ENCODE measurements at regions not wholly inside any gene's neighbourhood (a gene's known extent, or its start where the extent isn't known, plus 50 kb on each side); places are given as distances from the start of the nearest gene placed in this dataset.

DNA sequence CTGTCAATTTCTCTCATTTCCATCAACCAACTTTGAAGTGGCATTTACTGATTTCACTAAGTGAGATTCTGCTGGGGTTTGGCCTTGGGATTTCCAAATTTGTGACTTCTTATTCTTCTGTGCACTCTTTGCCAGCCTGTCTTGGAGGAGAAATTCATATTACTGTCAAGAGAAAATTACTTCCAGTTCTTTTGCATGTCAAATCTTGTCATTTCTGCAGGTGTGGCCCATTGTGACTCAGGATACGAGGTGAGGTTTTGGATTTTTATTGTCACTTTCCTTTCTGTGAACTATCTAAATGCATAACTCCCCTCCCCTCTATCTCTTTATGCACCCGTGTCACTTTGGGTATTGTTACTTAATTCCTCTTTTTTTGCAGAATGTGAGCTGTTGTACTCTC is 102.6 kb upstream of the GUCY1A1 start:
- DNase-seq (ENCODE audit: low read depth): no peak

DNA sequence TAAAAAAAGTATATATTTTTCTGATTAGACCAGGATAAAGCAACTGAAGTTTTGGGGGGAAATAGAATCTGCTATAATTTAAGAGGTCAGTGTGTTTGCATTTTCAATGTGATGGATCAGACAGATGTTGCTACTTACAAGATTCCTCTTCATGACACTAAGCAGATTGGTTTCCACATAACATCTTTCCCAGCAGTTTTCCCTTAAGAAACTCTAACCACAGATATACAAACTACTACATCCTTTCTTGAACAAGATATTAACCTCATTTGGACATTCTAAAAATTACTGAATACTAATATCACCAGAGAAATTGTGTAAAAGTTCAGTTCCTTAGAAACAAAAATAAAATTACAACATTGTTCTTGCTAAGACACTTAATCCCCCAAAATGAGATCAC is 106.7 kb upstream of the GUCY1A1 start:
- no peak for DNase-seq (ENCODE audit: low read depth)

DNA sequence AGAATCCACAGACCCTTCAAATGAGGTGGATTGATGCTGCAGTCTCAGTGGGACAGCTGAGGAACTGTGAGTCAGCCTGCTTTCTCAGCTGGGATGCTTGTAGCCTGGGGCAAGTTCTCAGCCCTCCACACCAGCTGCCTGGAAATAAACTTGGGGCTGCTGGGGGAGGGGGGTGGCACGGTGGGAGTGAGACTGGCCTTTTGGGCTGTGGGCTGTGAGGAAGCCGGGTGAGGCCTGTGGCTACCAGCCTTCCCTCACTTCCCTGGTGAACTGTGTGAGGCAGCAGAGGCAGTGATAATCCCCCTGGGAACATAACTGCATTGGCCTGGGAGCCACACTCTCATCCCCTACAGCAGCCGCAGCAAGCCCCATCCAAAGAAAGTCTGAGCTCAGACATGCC is 114.5 kb upstream of the GUCY1A1 start:
- peak; percentile 47 for DNase-seq (ENCODE audit: low read depth)

DNA sequence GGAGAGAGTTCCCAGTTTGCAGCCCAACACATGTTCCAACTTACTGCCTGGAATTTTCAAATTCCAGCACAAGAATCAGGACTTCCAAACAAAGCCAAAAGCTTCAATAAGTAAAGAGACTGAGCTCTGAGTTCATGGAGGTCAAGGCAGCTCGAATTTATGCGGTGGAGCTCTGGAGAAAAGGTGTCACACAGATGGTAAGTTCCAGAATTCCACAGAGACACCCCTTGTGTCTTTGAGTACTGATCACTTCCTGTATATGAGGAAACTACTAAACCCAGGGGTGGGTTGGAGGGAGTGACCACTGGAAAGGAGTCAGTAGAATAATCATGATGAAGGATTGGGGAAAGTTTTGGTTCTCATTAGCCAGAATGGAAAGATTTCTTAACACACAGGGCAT is 118.5 kb upstream of the GUCY1A1 start:
- DNase-seq (ENCODE audit: low read depth): no peak

DNA sequence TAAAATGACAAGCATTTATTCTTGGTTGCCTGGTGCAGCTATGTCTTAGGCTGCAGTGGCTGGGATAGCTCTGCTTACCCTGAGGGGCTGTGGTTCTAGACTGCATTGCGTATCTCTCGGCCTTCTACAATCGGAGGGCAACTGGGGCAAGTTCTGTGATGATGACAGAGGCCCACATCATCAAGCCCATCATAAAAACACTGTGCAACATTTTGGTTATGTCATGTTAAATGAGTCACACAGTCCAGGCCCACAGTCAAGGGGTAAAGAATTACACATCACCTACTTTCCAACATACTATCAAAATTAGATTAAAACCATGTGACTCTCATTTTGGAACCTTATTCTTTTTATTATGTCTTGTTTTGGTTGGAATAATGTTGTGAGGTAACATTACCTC is 120.2 kb upstream of the GUCY1A1 start:
- DNase-seq (ENCODE audit: low read depth): no peak

DNA sequence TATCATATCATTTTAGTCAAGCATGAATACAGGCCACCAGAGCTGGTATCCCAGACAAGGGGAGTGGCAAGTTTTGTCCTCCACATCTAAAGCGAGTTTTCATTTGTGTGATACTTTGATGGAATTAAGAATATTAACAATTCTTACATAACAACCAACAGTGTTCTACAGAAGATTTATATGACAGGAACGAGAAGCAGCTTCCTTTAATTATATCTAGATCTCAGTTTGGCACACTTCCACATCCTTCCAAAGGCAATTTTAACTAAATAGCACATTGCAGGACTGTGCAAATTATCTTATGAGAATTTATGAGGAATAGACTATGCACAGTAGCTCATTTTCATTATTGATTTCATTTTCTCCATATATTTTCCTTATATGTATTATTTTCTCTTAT is 121.2 kb upstream of the GUCY1A1 start:
- DNase-seq (ENCODE audit: low read depth): no peak

DNA sequence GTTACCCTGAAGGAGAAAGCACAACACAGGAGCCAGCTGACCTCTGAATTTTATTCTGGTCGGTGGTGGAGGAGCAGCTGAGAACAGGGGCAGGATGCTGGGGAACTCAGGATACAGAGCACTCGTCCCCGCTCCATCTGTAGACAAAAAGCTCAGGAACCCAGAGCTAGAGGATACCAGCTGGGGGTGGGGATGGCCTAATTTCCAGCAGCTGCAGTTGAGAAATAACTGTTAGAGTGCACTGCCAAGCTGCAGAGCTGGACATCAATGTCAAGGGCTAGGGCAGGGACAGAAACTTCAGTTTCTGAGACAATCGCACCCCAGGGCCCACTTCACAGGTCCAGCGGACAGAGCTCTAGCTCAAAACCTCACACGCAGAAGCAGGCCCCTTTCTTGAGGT is 122.1 kb upstream of the GUCY1A1 start:
- no peak for DNase-seq (ENCODE audit: low read depth)

DNA sequence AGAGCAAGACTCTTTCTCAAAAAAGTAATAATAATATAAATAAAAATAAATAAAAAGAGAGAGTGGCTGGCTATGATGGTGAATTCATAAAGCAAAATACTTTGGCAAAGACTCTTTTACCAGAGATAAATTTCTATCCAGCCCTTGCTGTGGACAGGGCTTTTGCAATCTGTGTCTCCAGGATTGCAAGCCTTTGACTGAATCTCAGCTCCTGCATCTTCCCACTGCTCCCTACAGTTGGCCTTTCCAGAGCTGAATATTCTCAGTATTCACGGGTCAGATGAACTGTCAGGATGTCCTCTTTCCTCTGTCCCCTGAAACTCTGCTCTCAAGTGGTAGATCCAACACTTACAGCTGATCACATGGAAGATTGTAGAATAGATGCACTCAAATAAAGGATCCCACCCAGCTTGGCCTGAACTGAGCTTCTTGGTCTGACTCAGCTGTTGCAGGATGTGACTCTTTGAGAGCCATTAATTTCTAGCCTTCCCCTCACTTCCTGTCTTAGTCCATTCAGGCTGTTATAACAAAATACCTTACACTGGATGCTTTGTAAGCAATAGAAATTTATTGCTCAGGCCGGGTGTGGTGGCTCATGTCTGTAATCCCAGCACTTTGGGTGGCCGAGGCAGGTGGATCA is 123.4 kb upstream of the GUCY1A1 start:
- peak; percentile 57 for DNase-seq (ENCODE audit: low read depth)

DNA sequence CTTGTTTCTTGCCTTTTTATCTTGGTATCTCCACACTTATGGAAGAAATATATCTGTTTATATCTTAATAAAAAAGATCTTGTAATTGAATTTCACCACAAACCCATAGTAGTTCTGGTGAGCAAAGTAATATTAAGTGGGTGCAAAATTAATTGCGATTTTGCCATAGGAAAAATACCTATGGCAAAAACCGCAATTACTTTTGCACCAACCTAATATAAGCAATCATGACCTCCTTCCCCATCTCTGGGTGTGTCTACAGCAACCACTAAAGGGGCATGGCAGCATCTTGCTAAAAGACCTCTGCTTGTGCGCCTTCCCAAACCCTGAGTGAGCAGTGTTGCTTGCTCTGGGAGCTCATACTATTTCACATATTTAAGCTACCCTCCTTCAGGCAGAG is 124.2 kb upstream of the GUCY1A1 start:
- no peak for DNase-seq (ENCODE audit: low read depth)

DNA sequence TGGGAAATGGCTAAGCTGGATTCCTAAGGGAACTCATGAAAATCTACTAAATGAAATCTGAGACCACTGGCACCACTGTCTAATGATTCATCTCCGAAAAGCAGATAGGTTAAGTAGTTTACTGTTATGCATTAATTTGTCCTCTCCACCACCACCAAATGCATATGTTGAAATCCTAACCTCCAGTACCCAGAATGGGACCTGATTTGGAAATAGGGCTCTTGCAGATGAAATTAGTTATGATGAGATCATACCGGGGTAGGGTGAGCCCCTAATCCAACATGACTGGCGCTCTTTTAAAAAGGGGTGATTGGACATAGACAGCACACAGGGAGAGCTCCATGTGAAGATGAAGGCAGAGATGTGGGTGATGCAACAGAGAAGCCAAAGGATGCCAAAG is 124.9 kb upstream of the GUCY1A1 start:
- no peak for DNase-seq (ENCODE audit: low read depth)

DNA sequence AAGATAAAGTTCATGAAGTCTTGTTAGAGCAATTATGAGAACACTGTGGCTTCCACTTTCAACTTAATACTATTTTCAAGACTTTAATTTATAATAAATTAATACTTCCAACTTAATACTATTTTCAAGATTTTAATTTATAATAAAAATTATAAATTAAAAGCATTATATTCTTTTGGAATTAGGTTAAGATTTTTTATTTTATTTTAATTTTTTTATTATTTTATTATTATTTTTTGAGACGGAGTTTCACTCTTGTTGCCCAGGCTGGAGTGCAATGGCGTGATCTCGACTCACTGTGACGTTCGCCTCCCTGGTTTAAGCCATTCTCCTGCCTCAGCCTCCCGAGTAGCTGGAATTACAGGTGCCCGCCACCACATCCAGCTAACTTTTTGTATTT is 126.0 kb upstream of the GUCY1A1 start:
- DNase-seq (ENCODE audit: low read depth): no peak

DNA sequence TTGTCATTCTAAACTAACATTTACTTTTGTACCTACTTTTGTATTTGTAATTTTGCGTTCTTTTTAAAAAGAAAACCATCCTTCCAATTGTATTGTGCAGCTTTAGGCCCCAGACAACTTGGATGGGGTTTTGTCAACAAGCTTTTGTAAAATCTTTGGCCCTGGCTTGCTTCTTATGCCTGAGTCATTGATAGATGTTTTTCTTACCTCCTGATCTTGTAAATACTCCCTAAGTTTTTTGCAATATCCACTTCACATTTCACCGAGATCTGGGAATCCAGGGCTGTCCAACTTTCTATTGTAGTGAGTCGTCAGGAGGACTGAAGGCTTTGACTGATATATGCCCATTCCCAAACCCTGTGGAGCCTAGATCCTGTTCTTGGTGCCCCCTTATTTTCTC is 126.9 kb upstream of the GUCY1A1 start:
- DNase-seq (ENCODE audit: low read depth): peak; percentile 7

DNA sequence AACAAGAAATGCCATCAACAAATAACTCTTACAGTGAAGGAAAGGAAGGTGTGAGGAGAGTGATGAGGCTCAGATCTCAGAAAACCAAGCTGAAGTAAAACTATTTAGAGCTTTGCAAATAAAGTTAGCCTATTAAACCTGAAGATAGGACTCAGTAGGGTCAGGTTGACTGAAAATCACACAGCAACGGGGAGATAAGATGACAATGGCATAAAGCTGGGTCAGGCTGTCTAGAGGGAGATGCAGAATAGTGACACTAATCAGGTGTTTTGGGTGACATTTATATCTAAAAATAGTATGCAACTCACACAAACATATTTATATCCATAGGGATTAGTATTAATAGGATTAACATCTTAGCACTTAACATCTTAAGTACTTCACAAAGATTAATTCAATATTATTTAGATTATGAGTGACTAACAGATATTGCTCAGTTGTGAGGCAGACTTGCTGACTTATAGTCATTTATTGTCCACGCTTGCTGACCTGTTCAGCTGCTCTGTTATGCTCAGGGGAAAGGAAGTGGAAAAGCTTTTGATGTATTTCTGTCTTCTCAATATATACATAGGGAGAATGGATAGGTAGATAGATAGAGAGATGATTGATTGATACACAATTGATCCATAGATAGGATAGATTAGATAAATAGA is 130.7 kb upstream of the GUCY1A1 start:
- DNase-seq (ENCODE audit: low read depth): no peak

DNA sequence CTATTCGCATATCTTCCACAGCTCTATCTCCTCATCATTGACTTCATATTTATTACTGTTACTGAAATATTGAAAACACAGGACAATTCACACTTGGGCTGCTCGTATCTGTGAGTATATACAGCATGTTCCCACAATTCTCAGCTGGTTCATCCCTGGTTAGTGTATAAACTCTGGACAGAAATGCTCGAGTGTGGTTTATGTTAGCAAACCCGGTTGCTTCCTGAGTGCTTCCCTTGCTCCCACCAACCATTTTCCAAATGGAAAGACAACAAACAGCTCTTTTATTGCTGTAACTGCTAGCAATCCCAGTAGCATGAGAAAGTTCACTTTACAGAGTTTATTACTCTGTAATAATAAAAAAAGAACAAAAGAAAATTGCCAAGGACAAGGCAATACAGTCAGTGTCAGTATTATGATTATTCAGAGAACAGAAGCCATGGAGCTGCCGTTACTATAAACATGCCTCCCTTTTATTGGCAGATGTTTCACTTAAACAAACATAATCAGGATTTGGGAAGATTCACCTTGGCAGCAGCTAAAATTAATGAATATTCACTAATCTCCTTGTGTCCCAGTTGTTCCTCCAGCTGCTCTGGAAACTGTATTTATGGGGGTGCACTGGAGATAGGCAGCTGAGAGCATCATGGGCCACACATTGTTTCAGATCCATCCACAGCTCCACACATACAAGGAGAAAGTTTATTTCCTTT is 134.1 kb upstream of the GUCY1A1 start:
- DNase-seq (ENCODE audit: low read depth): no peak

DNA sequence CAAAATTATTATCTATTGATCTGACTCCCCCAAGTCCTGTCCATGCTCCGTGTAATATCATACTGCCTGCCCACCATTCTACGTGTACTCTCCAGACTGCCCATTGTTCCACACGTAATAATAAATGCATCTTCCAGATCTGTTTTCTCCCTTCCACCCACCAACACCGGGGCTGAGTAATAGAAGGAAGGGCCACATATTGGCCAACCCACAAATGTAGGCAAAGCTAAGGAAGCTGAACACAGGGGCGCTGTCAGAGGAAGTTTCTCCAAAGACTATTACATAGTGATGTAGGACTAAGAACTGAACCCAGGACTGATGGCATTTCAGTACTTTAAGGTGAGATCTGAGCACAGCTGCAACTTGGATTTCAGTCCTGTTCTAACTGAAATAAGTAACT is 135.8 kb upstream of the GUCY1A1 start:
- DNase-seq (ENCODE audit: low read depth): no peak

DNA sequence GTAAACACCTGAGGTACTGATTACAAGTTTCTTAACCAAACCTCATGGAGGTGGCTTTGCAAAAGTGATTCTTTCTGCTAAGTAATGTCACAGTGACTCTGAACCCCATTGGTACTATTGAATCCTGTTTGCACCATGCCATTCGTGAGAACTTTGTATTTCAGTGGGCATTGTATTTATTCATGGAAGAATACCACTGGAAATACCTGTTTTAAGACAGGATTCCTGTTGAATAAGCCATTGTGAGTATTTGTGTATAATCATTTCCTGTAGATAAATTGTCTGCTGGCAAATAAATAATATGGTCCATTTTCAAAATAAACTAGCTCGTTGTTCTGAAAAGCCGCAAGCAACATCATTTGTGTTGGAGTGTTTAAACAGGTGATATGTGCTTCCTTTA is 136.4 kb upstream of the GUCY1A1 start:
- no peak for DNase-seq (ENCODE audit: low read depth)

DNA sequence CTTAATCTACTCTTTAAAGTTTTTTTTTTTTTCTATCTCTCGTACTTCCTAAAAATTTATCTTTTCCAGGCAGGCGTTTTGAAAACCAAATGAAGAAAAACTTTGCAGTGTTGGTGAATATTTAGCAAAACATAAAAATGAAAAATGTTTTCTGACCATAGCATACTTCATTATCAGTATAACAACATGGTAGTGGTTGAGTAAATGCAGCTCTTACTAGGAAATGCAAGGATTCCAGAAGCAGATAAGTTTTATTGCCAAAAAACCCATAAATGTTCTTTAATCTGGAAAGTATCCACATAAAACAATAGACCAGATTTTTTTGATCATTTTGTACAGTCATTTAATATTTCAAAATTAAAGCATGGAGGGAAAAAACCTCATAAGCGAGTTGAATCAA is 136.9 kb upstream of the GUCY1A1 start:
- no peak for DNase-seq (ENCODE audit: low read depth)

DNA sequence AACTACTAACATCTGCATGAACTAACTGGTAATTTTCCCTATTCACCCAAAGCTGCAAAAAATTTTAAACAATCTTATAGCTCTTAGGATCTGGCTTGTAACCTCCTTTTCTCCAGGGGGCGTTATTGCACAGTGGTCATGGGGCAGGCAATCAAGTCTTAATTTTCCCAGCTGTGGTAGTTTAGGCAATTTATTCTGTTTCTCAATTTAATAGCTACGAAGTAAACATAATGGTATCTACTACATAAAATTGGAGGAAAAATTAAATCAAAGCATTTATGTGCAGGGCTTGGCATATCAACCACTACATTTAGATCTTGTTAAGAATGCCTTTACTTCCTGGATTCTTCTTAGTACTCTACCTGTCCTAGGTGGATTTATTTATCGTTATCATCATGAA is 137.4 kb upstream of the GUCY1A1 start:
- DNase-seq (ENCODE audit: low read depth): peak; percentile 13

DNA sequence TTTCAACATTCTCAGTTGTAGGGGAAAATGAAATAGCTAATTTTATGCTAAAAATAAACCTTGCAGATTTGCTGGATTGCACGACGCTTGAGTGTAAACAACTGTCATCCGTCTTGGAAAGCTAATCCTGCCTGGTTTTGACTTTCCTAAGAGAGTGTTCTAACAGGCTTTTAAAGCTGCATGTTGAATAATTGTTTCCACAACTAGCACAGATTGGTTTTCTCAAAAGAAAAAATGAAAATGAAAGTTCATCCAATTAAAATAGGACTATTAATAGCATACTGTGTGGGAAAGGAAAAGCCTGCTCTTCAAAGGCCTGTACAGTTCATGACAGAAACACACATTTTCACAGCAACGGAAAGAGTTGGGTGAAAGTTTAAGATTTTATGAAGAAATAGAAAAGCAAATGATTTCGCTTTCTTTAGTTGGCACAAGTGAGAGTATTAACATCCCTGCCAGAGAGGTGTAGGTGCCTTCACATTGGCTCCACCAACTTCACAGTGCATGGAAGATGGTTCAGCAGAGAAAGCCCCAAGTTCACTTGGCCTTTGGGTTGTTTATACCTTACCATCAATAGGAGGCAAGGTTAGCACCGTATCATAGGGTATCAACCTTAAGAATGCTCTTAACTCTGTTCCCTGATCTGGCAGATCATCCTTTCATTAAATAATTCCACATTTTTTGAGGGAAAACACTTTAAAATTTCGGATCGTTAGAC is 140.0 kb upstream of the GUCY1A1 start:
- no peak for DNase-seq (ENCODE audit: low read depth)

DNA sequence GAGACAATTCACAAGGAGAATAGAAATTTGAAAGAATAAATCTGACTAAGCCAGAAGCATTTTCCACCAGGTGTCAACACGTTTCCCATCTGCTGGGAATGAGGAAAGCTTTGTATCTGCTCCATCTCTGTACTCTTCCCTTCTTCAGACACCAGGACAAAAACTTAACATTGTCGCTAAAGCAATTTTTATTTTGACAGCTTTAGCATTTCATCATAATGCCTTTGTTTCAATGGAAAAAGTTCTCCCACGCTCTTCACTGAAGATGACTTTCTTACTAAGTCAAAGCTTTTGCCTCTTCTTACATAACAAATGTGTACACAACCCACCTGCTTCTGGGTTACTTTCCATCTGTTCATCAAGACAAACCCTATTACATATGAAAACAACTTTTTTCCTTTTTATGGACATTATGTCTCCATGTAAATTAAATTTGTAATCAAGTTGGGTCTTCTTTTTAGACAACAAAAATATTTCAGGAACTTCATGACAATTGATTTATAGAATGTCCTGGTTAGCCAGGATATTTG is 141.7 kb upstream of the GUCY1A1 start:
- no peak for DNase-seq (ENCODE audit: low read depth)

DNA sequence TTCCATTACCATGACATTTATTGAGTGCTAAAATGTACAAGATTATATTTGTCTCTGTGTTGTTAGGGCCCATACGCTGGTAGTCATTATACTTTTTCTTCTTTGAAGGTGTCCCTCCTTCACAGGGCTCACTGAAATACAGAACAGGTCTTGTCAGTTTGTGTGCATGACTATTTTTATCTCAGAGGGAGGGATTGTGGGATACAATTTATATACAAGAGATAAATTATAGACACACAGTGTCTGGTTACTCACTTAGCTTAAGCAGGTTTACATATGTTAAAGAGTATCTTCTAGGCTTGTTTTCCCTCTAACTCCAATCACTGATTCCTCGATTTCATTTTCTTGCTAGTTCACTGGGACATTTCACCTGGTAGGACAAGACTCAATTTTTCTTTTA is 143.3 kb upstream of the GUCY1A1 start:
- DNase-seq (ENCODE audit: low read depth): no peak

DNA sequence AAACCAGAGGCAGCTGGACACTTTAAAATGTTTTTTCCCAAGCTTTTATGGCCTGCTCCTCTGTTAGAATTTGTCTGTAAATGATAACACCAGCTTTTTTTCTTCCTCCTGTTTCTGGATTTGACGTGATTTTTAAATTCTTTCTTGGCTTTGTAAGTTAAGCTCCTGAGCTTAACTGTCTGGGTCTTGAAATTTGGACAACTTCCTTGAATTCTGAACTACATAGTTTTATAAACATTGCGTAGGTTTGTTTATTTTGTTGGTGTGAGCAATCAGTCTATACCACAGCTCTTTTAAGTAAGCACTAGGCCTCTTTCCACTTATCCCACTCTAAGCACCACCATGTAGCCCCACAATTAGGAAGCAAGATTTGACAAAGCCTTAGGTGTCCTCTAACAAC is 144.4 kb upstream of the GUCY1A1 start:
- DNase-seq (ENCODE audit: low read depth): no peak

DNA sequence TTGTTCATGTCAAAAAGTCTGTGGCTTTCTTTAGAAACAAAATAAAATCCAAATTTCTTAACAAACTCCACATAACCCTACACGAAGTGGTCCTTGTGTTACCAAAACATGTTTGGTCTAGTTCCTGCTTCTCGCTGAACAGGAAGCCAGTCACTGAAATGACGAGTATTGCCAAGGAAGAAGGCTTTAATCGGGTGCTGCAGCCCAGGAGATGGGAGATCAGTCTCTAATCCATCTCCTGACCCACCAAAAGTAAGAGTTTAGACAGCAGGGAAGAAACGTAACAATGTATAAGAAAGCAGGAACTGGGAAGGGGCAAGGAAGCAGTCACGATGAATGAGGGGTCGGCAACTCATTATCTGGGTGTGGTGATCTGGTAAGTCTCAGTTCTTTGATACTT is 144.6 kb upstream of the MAP9 start:
- DNase-seq (ENCODE audit: low read depth): no peak

Measured in Daoy (cell line).